D721Med (cell line): ENCODE measurements at regions not wholly inside any gene's neighbourhood (a gene's known extent, or its start where the extent isn't known, plus 50 kb on each side); places are given as distances from the start of the nearest gene placed in this dataset.

Experiments
- DNase-seq: peaks from one replicate; pipeline ENCODE4 v3.0.0; 2011; ENCODE audit warnings: low spot score; ENCODE audit not compliant: insufficient read length
- FAIRE-seq: peaks from 2 replicates; lab custom pipeline; 2011; peaks lifted over from hg19 to GRCh38; lab: Jason Lieb, UNC
- TF ChIP-seq, protein P1 (sequence below): IDR thresholded peaks from 2 replicates; pipeline ENCODE4 v1.5.1; 2012; ENCODE audit warnings: mild to moderate bottlenecking, control low read depth; ENCODE audit not compliant: insufficient read depth; ENCODE audit errors: missing control alignments

DNA sequence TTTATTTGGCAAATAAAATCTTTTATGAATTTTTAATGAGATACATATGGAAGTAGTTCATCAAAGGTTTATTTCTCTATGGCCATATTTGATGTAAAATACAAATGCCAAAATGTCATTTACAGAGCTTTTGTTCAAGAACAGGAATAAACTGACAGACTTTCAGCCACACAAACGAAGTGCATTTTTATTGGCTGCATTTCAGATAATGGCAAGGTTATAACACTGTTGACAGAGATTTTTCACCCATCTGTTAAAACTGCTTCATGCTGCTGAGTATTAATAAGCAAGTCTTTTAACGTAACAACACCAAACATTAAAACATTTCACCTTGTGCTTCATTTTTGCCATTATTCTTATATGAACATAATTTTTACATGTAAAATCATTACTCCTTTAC is 254.4 kb downstream of the ANKRD7 start:
- DNase-seq (no peak), FAIRE-seq (no peak)
- TF ChIP-seq, protein P1, sequence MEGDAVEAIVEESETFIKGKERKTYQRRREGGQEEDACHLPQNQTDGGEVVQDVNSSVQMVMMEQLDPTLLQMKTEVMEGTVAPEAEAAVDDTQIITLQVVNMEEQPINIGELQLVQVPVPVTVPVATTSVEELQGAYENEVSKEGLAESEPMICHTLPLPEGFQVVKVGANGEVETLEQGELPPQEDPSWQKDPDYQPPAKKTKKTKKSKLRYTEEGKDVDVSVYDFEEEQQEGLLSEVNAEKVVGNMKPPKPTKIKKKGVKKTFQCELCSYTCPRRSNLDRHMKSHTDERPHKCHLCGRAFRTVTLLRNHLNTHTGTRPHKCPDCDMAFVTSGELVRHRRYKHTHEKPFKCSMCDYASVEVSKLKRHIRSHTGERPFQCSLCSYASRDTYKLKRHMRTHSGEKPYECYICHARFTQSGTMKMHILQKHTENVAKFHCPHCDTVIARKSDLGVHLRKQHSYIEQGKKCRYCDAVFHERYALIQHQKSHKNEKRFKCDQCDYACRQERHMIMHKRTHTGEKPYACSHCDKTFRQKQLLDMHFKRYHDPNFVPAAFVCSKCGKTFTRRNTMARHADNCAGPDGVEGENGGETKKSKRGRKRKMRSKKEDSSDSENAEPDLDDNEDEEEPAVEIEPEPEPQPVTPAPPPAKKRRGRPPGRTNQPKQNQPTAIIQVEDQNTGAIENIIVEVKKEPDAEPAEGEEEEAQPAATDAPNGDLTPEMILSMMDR: no peak

DNA sequence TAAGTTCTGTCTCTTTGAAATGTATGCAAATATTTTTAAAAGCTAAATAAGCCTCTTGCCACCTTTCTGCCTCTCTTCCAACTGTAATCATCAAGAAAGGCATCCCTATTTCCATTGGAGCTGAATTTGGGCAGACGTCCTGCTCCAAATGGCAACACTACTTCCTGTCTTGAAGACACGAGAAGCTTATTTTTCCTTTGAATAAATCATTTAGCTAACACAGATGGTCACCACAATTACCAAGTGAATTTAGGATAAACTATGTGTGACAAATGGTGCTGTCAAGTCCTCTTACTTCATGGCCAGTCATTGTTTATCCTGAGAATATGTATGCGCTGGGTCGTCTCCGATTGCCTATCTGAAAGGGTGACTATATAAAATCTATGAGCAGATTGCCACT is 268.0 kb downstream of the ANKRD7 start:
- DNase-seq (no peak), FAIRE-seq (no peak)
- TF ChIP-seq, protein P1: no peak

DNA sequence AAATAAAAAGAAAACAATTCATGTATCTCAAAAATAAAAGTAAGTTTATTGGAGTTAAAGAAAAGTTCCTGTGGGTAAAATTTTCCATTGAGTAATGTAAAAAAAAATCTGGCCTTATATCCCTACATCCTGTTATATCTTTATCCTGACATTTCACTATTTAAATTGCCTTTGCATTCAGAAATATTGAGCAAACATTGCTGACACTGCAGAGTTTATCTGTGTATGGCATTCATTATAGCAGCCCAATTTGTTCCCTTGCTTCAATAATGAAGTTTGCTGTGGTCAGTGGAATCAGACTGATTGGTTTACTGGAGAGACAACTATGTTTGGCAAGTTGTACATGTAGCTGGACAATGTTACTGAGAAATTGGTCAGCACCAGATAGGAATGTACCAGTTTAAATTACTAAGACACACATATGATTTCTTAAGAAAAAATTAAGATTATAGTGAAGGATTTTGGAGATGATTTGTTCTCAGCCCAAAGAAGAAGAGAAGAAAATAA is 271.7 kb downstream of the ANKRD7 start:
- TF ChIP-seq, protein P1: no peak
- DNase-seq (no peak), FAIRE-seq (no peak)

DNA sequence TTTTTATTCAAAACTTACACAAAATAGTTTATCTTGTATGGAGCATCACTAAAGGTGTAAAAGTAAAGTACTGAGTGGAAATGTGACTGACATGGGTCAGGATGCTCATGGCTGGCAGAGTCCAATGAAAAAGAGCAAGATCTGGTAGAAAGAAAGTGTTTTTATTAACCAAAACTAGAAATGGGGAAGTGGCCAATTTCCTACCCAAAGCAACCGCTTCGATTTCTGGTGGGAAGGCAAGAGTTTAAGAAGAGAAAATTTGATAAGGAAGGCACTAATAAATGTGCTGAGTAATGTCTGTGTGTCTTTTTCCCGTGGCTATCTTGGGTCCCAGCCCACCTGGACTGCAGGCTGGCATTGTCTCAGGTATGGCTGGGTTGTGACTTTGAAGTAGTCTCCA is 277.7 kb downstream of the ANKRD7 start:
- FAIRE-seq (no peak), DNase-seq (no peak)
- TF ChIP-seq, protein P1: no peak

DNA sequence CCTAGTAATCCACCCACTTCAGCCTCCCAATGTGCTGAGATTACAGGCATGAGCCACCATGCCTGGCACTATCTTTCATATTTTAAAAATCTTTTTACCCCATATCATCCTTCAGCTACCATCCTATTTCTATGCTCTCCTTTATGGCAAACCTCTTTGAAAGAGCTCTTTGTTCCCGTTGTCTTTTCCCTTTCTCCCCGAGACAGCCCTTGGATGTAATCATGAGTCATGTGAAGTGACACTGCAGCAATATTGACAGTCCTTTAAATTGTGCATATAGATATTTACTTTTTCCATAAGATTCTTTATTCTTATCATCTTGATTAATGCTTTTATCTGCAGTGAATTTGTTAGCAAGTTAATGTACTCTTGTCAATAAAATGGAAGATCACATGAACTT is 286.6 kb downstream of the ANKRD7 start:
- TF ChIP-seq, protein P1: no peak
- DNase-seq (no peak), FAIRE-seq (no peak)

DNA sequence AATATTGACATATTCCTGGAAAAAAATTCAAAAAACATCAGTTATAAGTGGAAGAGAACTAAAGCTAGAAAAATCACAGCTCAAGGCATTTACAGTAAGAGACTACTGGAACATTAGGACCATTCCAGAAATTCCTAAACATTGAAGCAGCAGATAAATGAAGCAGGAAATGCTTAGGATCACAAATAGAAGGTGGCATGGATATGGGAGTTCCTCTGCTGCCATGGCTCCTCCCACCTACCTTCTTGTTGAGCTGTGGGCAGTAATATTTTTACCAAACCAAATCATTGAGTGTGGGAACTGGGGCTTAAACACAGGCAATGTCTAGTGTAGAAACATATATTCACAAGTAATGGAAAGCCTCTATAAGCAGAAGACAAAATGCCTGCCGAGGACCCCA is 292.8 kb downstream of the ANKRD7 start:
- TF ChIP-seq, protein P1: no peak
- no peak for DNase-seq
- FAIRE-seq: no peak

DNA sequence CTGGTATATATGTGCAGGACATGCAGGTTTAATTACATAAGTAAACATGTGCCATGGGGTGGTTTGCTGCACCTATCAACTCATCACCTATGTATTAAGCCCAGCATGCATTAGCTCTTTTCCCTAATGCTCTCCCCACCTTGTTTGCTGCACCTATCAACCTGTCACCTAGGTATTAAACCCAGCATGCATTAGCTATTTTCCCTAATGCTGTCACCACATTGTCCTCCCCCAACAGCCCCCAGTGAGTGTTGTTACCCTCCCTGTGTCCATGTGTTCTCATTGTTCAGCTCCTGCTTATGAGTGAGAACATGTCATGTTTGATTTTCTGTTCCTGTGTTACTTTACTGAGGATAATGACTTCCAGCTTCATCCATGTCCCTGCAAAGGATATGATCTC is 300.5 kb downstream of the ANKRD7 start:
- DNase-seq (no peak), FAIRE-seq (no peak)
- TF ChIP-seq, protein P1: no peak
